GM12878 (cell line): ENCODE measurements at regions not wholly inside any gene's neighbourhood (a gene's known extent, or its start where the extent isn't known, plus 50 kb on each side); places are given as distances from the start of the nearest gene placed in this dataset.

Source experiments
- ATAC-seq: fragments of 200-7000 bp; cut with Tn5 transposase; 3 replicates; pipeline ENCODE4 v1.9.1; 2020; ENCODE audit warnings: mild to moderate bottlenecking, moderate library complexity
- BruUV-seq: library from RNA; stranded (reverse); fragments of 400-500 nt; replicated peaks from 2 replicates; lab custom pipeline; 2021; lab: Mats Ljungman, UMichigan
- CTCF ChIA-PET: fragments of 300-600 bp; sonication (Branson Sonifier 250); formaldehyde crosslinking; extraction: SDS; loops from one replicate; lab custom pipeline; 2021; ENCODE audit warnings: inconsistent platforms; lab: Yijun Ruan, JAX
- POLR2A ChIA-PET: fragments of 350-600 bp; formaldehyde crosslinking; extraction: SDS; loops from one replicate; lab custom pipeline; 2021; ENCODE audit warnings: inconsistent platforms; lab: Charles Lee
- RAD21 ChIA-PET: fragments of 300-600 bp; sonication (Branson Sonifier 250); formaldehyde crosslinking; loops from one replicate; lab custom pipeline; 2023; ENCODE audit warnings: antibody characterized with exemption; ENCODE audit not compliant: unreplicated experiment; lab: Charles Lee
- SMC1A ChIA-PET: fragments of 300-600 bp; sonication (Branson Sonifier 250); formaldehyde crosslinking; loops from one replicate; lab custom pipeline; 2023; ENCODE audit not compliant: unreplicated experiment, uncharacterized antibody; lab: Charles Lee
- DNase-seq: peaks from one replicate; pipeline ENCODE4 v3.0.0-alpha.2; 2011; ENCODE audit warnings: low read depth, low spot score
- FAIRE-seq: peaks from 3 replicates; lab custom pipeline; 2011; peaks lifted over from hg19 to GRCh38; lab: Jason Lieb, UNC
- H2AFZ ChIP-seq: 2 replicates; pipeline ENCODE4 v1.6.0; 2011; ENCODE audit warnings: low read depth, low read length, control low read depth; ENCODE audit not compliant: control insufficient read depth
- H3K27ac ChIP-seq: 2 replicates; pipeline ENCODE4 v1.5.1; 2011; ENCODE audit warnings: control low read depth; ENCODE audit not compliant: control insufficient read depth, insufficient read depth
- H3K27me3 ChIP-seq, 2 experiments: replicated peaks in 1 of 2; 2 replicates each; pipeline versions ENCODE4 v1.6.0 to v1.6.1; 2011; ENCODE audit warnings: low read length in 1 of 2; ENCODE audit not compliant: control insufficient read depth in 2 of 2, insufficient read depth in 2 of 2
- H3K36me3 ChIP-seq, 2 experiments: 2 replicates each; pipeline ENCODE4 v1.5.1; 2011; ENCODE audit warnings: low read length in 1 of 2; ENCODE audit not compliant: control insufficient read depth in 2 of 2, insufficient read depth in 2 of 2
- H3K4me1 ChIP-seq: 2 replicates; pipeline ENCODE4 v1.6.1; 2011; ENCODE audit warnings: mild to moderate bottlenecking, low read length, moderate library complexity, mixed read lengths; ENCODE audit not compliant: control insufficient read depth, insufficient read depth
- H3K4me2 ChIP-seq: 2 replicates; pipeline ENCODE4 v1.6.0; 2011; ENCODE audit warnings: control low read depth; ENCODE audit not compliant: control insufficient read depth, insufficient read depth
- H3K4me3 ChIP-seq: fragments of 200-600 bp; sonication (generic); 2 replicates; pipeline ENCODE4 v1.5.1; 2016
- H3K79me2 ChIP-seq: 2 replicates; pipeline ENCODE4 v1.6.0; 2011; ENCODE audit warnings: low read length; ENCODE audit not compliant: control insufficient read depth, insufficient read depth
- H3K9ac ChIP-seq: 2 replicates; pipeline ENCODE4 v1.8.0; 2011; ENCODE audit warnings: low read length, control low read depth, mixed read lengths; ENCODE audit not compliant: control insufficient read depth, insufficient read depth
- H3K9me3 ChIP-seq: replicated peaks from 3 replicates; pipeline ENCODE4 v1.5.1; 2011; ENCODE audit warnings: mild to moderate bottlenecking, low read length; ENCODE audit not compliant: control insufficient read depth, insufficient read depth
- H4K20me1 ChIP-seq: 2 replicates; pipeline ENCODE4 v1.6.0; 2011; ENCODE audit not compliant: control insufficient read depth, insufficient read depth
- CREM ChIP-seq: IDR thresholded peaks from 2 replicates; pipeline ENCODE4 v1.6.1; 2014; ENCODE audit warnings: antibody characterized with exemption, low read depth
- DPF2 ChIP-seq: fragments of 450-650 bp; IDR thresholded peaks from 2 replicates; pipeline ENCODE4 v1.6.1; 2017; ENCODE audit warnings: mild to moderate bottlenecking
- EGR1 ChIP-seq, 2 experiments: IDR thresholded peaks; 1 replicate in 1 of 2; 2 replicates in 1 of 2; pipeline ENCODE4 v1.6.1; 2011 to 2012; ENCODE audit warnings: low read depth in 2 of 2, low read length in 2 of 2, borderline replicate concordance in 1 of 2, mild to moderate bottlenecking in 1 of 2, moderate library complexity in 1 of 2
- FOXK2 ChIP-seq: fragments of 450-650 bp; IDR thresholded peaks from 2 replicates; pipeline ENCODE4 v1.6.1; 2017; ENCODE audit warnings: mild to moderate bottlenecking, moderate library complexity
- GABPA ChIP-seq: IDR thresholded peaks from 2 replicates; pipeline ENCODE4 v1.6.1; 2014; ENCODE audit warnings: antibody characterized with exemption, low read depth, mild to moderate bottlenecking, inconsistent platforms
- IKZF2 ChIP-seq, 2 experiments: fragments of 450-650 bp; IDR thresholded peaks; 2 replicates each; pipeline ENCODE4 v1.6.1; 2017; ENCODE audit warnings: mild to moderate bottlenecking in 2 of 2, moderate library complexity in 2 of 2
- KDM1A ChIP-seq: fragments of 200-600 bp; sonication (generic); IDR thresholded peaks from 2 replicates; pipeline ENCODE4 v1.6.1; 2016; ENCODE audit warnings: borderline replicate concordance
- KLF5 ChIP-seq: fragments of 450-650 bp; IDR thresholded peaks from 2 replicates; pipeline ENCODE4 v1.6.1; 2014; ENCODE audit warnings: mild to moderate bottlenecking; ENCODE audit not compliant: partially characterized antibody
- PAX8 ChIP-seq: fragments of 450-650 bp; IDR thresholded peaks from 2 replicates; pipeline ENCODE4 v1.6.1; 2017; ENCODE audit warnings: mild to moderate bottlenecking, moderate library complexity
- PKNOX1 ChIP-seq: fragments of 450-650 bp; IDR thresholded peaks from 2 replicates; pipeline ENCODE4 v1.6.1; 2016; ENCODE audit warnings: mild to moderate bottlenecking
- POLR2AphosphoS2 ChIP-seq: IDR thresholded peaks from 2 replicates; pipeline ENCODE4 v1.6.1; 2011; ENCODE audit warnings: low read depth, mild to moderate bottlenecking, low read length, improper control_type of control experiment, moderate library complexity
- SREBF2 ChIP-seq: IDR thresholded peaks from 2 replicates; pipeline ENCODE4 v1.6.1; 2012; ENCODE audit warnings: mild to moderate bottlenecking, low read length
- TARDBP ChIP-seq: IDR thresholded peaks from 2 replicates; pipeline ENCODE4 v1.6.1; 2016; ENCODE audit warnings: borderline replicate concordance
- WGBS: methylation state at CpG from one replicate; pipeline ENCODE4 v1.1.6; 2016; ENCODE audit warnings: low lambda C conversion rate; ENCODE audit not compliant: insufficient replicate concordance, insufficient coverage; ENCODE audit errors: missing lambda C conversion rate; 5-methylcytosine and 5-hydroxymethylcytosine counted together
- in situ Hi-C: fragments of 300-500 bp; cut with MboI; formaldehyde crosslinking; loops from 9 replicates; pipeline ENCODE4 v1.14.3; 2018; ENCODE audit warnings: mixed read lengths
- intact Hi-C: fragments of 100-400 bp; cut with micrococcal nuclease; formaldehyde crosslinking; loops from one replicate; pipeline ENCODE4 v1.14.2; 2022; ENCODE audit not compliant: unreplicated experiment
- TF ChIP-seq, protein P1 (sequence below): IDR thresholded peaks from 2 replicates; pipeline ENCODE4 v1.6.1; 2012; ENCODE audit warnings: improper control_type of control experiment, low read depth, low read length; ENCODE audit not compliant: insufficient replicate concordance

DNA sequence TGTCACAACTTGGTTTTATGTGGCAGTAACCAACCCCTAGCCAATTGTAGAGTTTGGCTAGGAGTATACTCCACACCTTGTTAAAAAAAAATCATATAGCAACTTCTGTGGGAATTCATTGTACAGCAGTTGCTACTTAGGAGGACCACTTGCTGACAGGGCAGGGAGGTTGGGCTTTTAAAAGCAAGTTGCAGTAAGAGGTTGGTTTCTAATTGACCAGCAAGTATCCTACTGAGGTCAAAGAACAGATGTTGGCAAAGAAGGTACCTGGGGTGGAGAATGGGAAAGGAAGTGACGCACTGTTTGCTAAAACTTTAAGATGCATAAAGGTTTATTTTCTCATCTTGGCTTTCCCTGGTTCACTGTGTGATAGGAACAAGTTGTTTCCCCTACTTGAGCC is 104.6 kb downstream of the TBX3 start:
- TF ChIP-seq FOXK2 (no peak), POLR2AphosphoS2 (no peak), SREBF2 (no peak), DPF2 (no peak), PKNOX1 (no peak)
- TF ChIP-seq, all 136 proteins: peak for 0
- CTCF ChIA-PET: interaction anchor here (1.2 kb wide), 1 partner anchor 53 kb away, joined by 3 read pairs; no protein-coding TSS in a partner anchor
- H3K36me3 ChIP-seq: no peaks in the 10 kb centered on the region
- POLR2A ChIA-PET: no interaction called here
- no peaks in the 10 kb centered on the region for H4K20me1 ChIP-seq
- no peaks in the 10 kb centered on the region for H3K4me1 ChIP-seq
- FAIRE-seq (no peak), ATAC-seq (no peak), DNase-seq (no peak)
- no peaks in the 10 kb centered on the region for H3K79me2 ChIP-seq
- H3K27ac ChIP-seq: no peak overlapping the region
- H3K4me2 ChIP-seq: no peak overlapping the region
- WGBS: 5% methylated on average over 1 of the region's 1 CpG
- H2AFZ ChIP-seq: no peak overlapping the region
- no peak overlapping the region for H3K4me3 ChIP-seq
- H3K27me3 ChIP-seq: no peaks in the 10 kb centered on the region
- SMC1A ChIA-PET: no interaction called here
- BruUV-seq: no TSS peak
- H3K9ac ChIP-seq: no peak overlapping the region
- no peaks in the 10 kb centered on the region for H3K9me3 ChIP-seq
- RAD21 ChIA-PET: no interaction called here
- in situ Hi-C loops: no loop called here
- intact Hi-C loops: no loop called here

DNA sequence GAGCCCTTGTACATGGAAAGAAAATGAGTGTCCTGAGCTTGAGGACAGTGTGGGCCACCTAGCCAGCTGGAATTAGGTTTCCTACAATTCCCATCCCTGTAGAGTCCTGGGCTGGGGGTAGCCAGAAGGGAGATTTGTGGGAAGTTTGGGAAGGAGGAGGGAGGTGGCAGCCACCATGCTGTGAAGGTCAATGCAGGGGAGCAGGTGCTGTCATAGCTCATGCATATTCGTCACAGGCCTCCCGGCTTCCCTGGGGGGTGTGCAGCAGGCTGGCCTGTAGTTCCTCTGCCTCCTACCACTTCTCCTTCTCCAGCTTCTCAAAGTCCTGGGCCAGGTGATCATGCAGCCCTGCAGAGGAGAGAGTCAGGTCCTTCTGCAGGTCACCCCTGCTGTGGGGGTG is 121.3 kb downstream of the TBX3 start:
- no peak for ATAC-seq
- TF ChIP-seq KLF5 (no peak), CREM (no peak), POLR2AphosphoS2 (no peak), EGR1 (IDR thresholded peaks at IDR 0.05; ENCODE audit: borderline replicate concordance in 1 of 2, low read depth in 2 of 2, low read length in 2 of 2) (no peak), IKZF2 (IDR thresholded peaks at IDR 0.05) (no peak), TARDBP (no peak), PAX8 (no peak), KDM1A (no peak), GABPA (no peak)
- TF ChIP-seq, protein P1, sequence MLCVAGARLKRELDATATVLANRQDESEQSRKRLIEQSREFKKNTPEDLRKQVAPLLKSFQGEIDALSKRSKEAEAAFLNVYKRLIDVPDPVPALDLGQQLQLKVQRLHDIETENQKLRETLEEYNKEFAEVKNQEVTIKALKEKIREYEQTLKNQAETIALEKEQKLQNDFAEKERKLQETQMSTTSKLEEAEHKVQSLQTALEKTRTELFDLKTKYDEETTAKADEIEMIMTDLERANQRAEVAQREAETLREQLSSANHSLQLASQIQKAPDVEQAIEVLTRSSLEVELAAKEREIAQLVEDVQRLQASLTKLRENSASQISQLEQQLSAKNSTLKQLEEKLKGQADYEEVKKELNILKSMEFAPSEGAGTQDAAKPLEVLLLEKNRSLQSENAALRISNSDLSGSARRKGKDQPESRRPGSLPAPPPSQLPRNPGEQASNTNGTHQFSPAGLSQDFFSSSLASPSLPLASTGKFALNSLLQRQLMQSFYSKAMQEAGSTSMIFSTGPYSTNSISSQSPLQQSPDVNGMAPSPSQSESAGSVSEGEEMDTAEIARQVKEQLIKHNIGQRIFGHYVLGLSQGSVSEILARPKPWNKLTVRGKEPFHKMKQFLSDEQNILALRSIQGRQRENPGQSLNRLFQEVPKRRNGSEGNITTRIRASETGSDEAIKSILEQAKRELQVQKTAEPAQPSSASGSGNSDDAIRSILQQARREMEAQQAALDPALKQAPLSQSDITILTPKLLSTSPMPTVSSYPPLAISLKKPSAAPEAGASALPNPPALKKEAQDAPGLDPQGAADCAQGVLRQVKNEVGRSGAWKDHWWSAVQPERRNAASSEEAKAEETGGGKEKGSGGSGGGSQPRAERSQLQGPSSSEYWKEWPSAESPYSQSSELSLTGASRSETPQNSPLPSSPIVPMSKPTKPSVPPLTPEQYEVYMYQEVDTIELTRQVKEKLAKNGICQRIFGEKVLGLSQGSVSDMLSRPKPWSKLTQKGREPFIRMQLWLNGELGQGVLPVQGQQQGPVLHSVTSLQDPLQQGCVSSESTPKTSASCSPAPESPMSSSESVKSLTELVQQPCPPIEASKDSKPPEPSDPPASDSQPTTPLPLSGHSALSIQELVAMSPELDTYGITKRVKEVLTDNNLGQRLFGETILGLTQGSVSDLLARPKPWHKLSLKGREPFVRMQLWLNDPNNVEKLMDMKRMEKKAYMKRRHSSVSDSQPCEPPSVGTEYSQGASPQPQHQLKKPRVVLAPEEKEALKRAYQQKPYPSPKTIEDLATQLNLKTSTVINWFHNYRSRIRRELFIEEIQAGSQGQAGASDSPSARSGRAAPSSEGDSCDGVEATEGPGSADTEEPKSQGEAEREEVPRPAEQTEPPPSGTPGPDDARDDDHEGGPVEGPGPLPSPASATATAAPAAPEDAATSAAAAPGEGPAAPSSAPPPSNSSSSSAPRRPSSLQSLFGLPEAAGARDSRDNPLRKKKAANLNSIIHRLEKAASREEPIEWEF: no peak

More for the DNA sequence above, 121.3 kb downstream of the TBX3 start:
- no TSS peak for BruUV-seq
- intact Hi-C loops: no loop called here
- H3K36me3 ChIP-seq: no peaks in the 10 kb centered on the region
- RAD21 ChIA-PET: no interaction called here
- 4% methylated on average over 2 of the region's 2 CpGs for WGBS
- H3K4me2 ChIP-seq: no peak overlapping the region
- in situ Hi-C loops: no loop called here
- no peak overlapping the region for H3K27ac ChIP-seq
- no peak overlapping the region for H2AFZ ChIP-seq
- H4K20me1 ChIP-seq: no peaks in the 10 kb centered on the region
- no peaks in the 10 kb centered on the region for H3K79me2 ChIP-seq
- H3K4me3 ChIP-seq: no peak overlapping the region
- FAIRE-seq: no peak
- no peaks in the 10 kb centered on the region for H3K9me3 ChIP-seq
- SMC1A ChIA-PET: no interaction called here
- no peaks in the 10 kb centered on the region for H3K27me3 ChIP-seq
- POLR2A ChIA-PET: no interaction called here
- DNase-seq: no peak
- H3K9ac ChIP-seq: no peak overlapping the region
- CTCF ChIA-PET: no interaction called here
- no peaks in the 10 kb centered on the region for H3K4me1 ChIP-seq
